ENCODE measurements at regions not wholly inside any gene's neighbourhood (a gene's known extent, or its start where the extent isn't known, plus 50 kb on each side); places are given as distances from the start of the nearest gene placed in this dataset.

- ChIA-PET CTCF (no interaction called here), POLR2A (no interaction called here)
- no peaks in the 10 kb centered on the region; the same call in 1 of the 2 replicates for H3K9me3 ChIP-seq (ENCODE audit: control insufficient read depth, insufficient read depth, low read depth, low read length)
- no peaks in the 10 kb centered on the region for H3K36me3 ChIP-seq (ENCODE audit: control insufficient read depth in 2 of 2, insufficient read depth in 1 of 2, low read length in 2 of 2)
- no peak for TF ChIP-seq ZNF169 (tag by site-specific recombination; IDR thresholded peaks at IDR 0.05)
- no peak for TF ChIP-seq ZNF610 (tag by site-specific recombination; IDR thresholded peaks at IDR 0.05; ENCODE audit: borderline replicate concordance)
- no peak for TF ChIP-seq ZNF239 (tag by site-specific recombination; IDR thresholded peaks at IDR 0.05)
- TF ChIP-seq ZNF174 (tag by site-specific recombination; IDR thresholded peaks at IDR 0.05), result no peak
- no peak for TF ChIP-seq ZNF785 (tag by site-specific recombination; IDR thresholded peaks at IDR 0.05)
- no peak for TF ChIP-seq WT1 (tag by site-specific recombination; IDR thresholded peaks at IDR 0.05)
- TF ChIP-seq MEIS1 (CRISPR knock-in tag; IDR thresholded peaks at IDR 0.05; ENCODE audit: borderline replicate concordance), result no peak
- no peak for TF ChIP-seq ZIC2 (tag by site-specific recombination; IDR thresholded peaks at IDR 0.05)
- no peak for TF ChIP-seq KLF10 (tag by site-specific recombination; IDR thresholded peaks at IDR 0.05)
- TF ChIP-seq ZNF600 (tag by site-specific recombination; IDR thresholded peaks at IDR 0.05), result no peak
- H3K4me3 ChIP-seq (ENCODE audit: low read depth, low read length), result no peak overlapping the region
- no peaks in the 10 kb centered on the region for H3K4me1 ChIP-seq (ENCODE audit: control insufficient read depth, insufficient read depth, low read length)
- H3K27ac ChIP-seq (ENCODE audit: extremely low read depth, low read depth, low read length), result no peak overlapping the region
Measured at GRCh38 chr5:3893975-3894374, 298.3 kb downstream of the IRX1 start.

GRCh38 chr5:3896098-3896497 lies 300.5 kb downstream of the IRX1 start:
- CTCF ChIA-PET, result interaction anchor here (0.7 kb wide), 1 partner anchor 985 kb away, joined by 3 read pairs; no protein-coding TSS in a partner anchor

More at GRCh38 chr5:3896098-3896497, 300.5 kb downstream of the IRX1 start:
- no peak for TF ChIP-seq ZNF747 (tag by site-specific recombination; IDR thresholded peaks at IDR 0.05)
- no peak for TF ChIP-seq KLF7 (tag by site-specific recombination; IDR thresholded peaks at IDR 0.05; ENCODE audit: borderline replicate concordance)
- no peak for TF ChIP-seq PBX3 (CRISPR knock-in tag; IDR thresholded peaks at IDR 0.05)
- TF ChIP-seq ZNF211 (tag by site-specific recombination; IDR thresholded peaks at IDR 0.05; ENCODE audit: low read depth), result no peak
- TF ChIP-seq OVOL3 (tag by site-specific recombination; IDR thresholded peaks at IDR 0.05), result no peak
- no peak for TF ChIP-seq ZNF777 (tag by site-specific recombination; IDR thresholded peaks at IDR 0.05; ENCODE audit: borderline replicate concordance)
- TF ChIP-seq ZNF214 (tag by site-specific recombination; IDR thresholded peaks at IDR 0.05; ENCODE audit: borderline replicate concordance), result no peak
- TF ChIP-seq ZNF121 (tag by site-specific recombination; IDR thresholded peaks at IDR 0.05), result no peak
- no peak for TF ChIP-seq ZNF202 (tag by site-specific recombination; IDR thresholded peaks at IDR 0.05; ENCODE audit: borderline replicate concordance)
- TF ChIP-seq ZNF133 (tag by site-specific recombination; IDR thresholded peaks at IDR 0.05), result no peak
- no peak for TF ChIP-seq ZNF354C (tag by site-specific recombination; IDR thresholded peaks at IDR 0.05; ENCODE audit: borderline replicate concordance, low read depth)
- no peak for TF ChIP-seq ZNF791 (tag by site-specific recombination; IDR thresholded peaks at IDR 0.05)
- no peak for TF ChIP-seq SCRT1 (tag by site-specific recombination; IDR thresholded peaks at IDR 0.05; ENCODE audit: borderline replicate concordance)
- TF ChIP-seq ZNF280D (tag by site-specific recombination; IDR thresholded peaks at IDR 0.05), result no peak
- TF ChIP-seq ZNF112 (tag by site-specific recombination; IDR thresholded peaks at IDR 0.05), result no peak
- no peak for TF ChIP-seq PATZ1 (tag by site-specific recombination; IDR thresholded peaks at IDR 0.05)
- TF ChIP-seq ZNF488 (tag by site-specific recombination; IDR thresholded peaks at IDR 0.05), result no peak
- no peak overlapping the region for H3K27ac ChIP-seq (ENCODE audit: extremely low read depth, low read depth, low read length)
- POLR2A ChIA-PET, result no interaction called here
- no peak overlapping the region for H3K4me3 ChIP-seq (ENCODE audit: low read depth, low read length)
- H3K4me1 ChIP-seq (ENCODE audit: control insufficient read depth, insufficient read depth, low read length), result no peaks in the 10 kb centered on the region
- no peaks in the 10 kb centered on the region; the same call in 1 of the 2 replicates for H3K9me3 ChIP-seq (ENCODE audit: control insufficient read depth, insufficient read depth, low read depth, low read length)
- no peaks in the 10 kb centered on the region for H3K36me3 ChIP-seq (ENCODE audit: control insufficient read depth in 2 of 2, insufficient read depth in 1 of 2, low read length in 2 of 2)
